Panc1 (cell line): ENCODE measurements at regions not wholly inside any gene's neighbourhood (a gene's known extent, or its start where the extent isn't known, plus 50 kb on each side); places are given as distances from the start of the nearest gene placed in this dataset.

Experiments used
- ATAC-seq: fragments of 200-7000 bp; cut with Tn5 transposase; 2 replicates; pipeline ENCODE4 v1.9.1; 2020; ENCODE audit warnings: mild to moderate bottlenecking, moderate library complexity
- BruUV-seq: library from RNA; stranded (reverse); fragments of 400-500 nt; replicated peaks from 2 replicates; lab custom pipeline; 2021; lab: Mats Ljungman, UMichigan
- CTCF ChIA-PET: fragments of 300-600 bp; sonication (Branson Sonifier 250); formaldehyde crosslinking; loops from one replicate; lab custom pipeline; 2022; ENCODE audit warnings: antibody characterized with exemption; lab: Charles Lee
- POLR2A ChIA-PET: fragments of 300-600 bp; sonication (Branson Sonifier 250); formaldehyde crosslinking; loops from one replicate; lab custom pipeline; 2022; ENCODE audit warnings: antibody characterized with exemption; lab: Charles Lee
- DNase-seq: peaks from one replicate; pipeline ENCODE4 v3.0.0-alpha.2; 2010; ENCODE audit warnings: low read depth, low spot score
- H3K27ac ChIP-seq: 2 replicates; pipeline ENCODE4 v1.5.1; 2011; ENCODE audit warnings: mild to moderate bottlenecking, low read length, inconsistent platforms
- H3K27me3 ChIP-seq: fragments of 200-500 bp; sonication (Bioruptor generic); 2 replicates; pipeline ENCODE4 v1.6.0; 2014; ENCODE audit warnings: low read length, inconsistent platforms; ENCODE audit not compliant: control insufficient read depth, insufficient read depth
- H3K36me3 ChIP-seq: fragments of 200-500 bp; sonication (Bioruptor generic); 2 replicates; pipeline ENCODE4 v1.5.1; 2014; ENCODE audit warnings: inconsistent platforms, mild to moderate bottlenecking, low read length, moderate library complexity; ENCODE audit not compliant: control insufficient read depth, insufficient read depth
- H3K4me1 ChIP-seq: 2 replicates; pipeline ENCODE4 v1.5.1; 2011; ENCODE audit warnings: inconsistent platforms, mild to moderate bottlenecking, low read length, moderate library complexity; ENCODE audit not compliant: control insufficient read depth, insufficient read depth
- H3K4me3 ChIP-seq, 2 experiments: 2 replicates each; pipeline ENCODE4 v1.5.1; 2011 to 2012; ENCODE audit warnings: low read depth in 2 of 2, low read length in 2 of 2, mild to moderate bottlenecking in 2 of 2, inconsistent platforms in 1 of 2, moderate library complexity in 1 of 2
- H3K9me3 ChIP-seq: fragments of 200-500 bp; sonication (Bioruptor generic); 2 replicates; pipeline ENCODE4 v1.5.1; 2014; ENCODE audit warnings: low read depth, mild to moderate bottlenecking, inconsistent platforms, low read length, moderate library complexity; ENCODE audit not compliant: control insufficient read depth, insufficient read depth
- POLR2AphosphoS5 ChIP-seq: IDR thresholded peaks from 2 replicates; pipeline ENCODE4 v1.6.1; 2012; ENCODE audit warnings: mild to moderate bottlenecking, low read depth, low read length, moderate library complexity
- SIN3A ChIP-seq: IDR thresholded peaks from 2 replicates; pipeline ENCODE4 v1.6.1; 2012; ENCODE audit warnings: low read depth, mild to moderate bottlenecking, low read length, moderate library complexity, borderline replicate concordance; ENCODE audit not compliant: insufficient read depth
- TCF7L2 ChIP-seq: IDR thresholded peaks from 2 replicates; pipeline ENCODE4 v1.6.1; 2011; ENCODE audit warnings: mild to moderate bottlenecking, low read depth, low read length, inconsistent platforms
- in situ Hi-C: cut with HindIII; loops from 2 replicates; pipeline ENCODE4 v1.10.0; 2016; ENCODE audit warnings: low sequenced_read_pairs, low pct_unique_long_range_greater_than_20kb
- intact Hi-C: fragments of 100-400 bp; cut with micrococcal nuclease; formaldehyde crosslinking; loops from one replicate; pipeline ENCODE4 v1.10.0; 2022; ENCODE audit not compliant: unreplicated experiment
- TF ChIP-seq, protein P1 (sequence below): fragments of 450-650 bp; IDR thresholded peaks from 2 replicates; pipeline ENCODE4 v1.5.1; 2017; ENCODE audit warnings: mild to moderate bottlenecking
- TF ChIP-seq, protein P2 (sequence below), 2 experiments: IDR thresholded peaks; 2 replicates each; pipeline ENCODE4 v1.6.1; 2011 to 2012; ENCODE audit warnings: low read depth in 2 of 2, control low read depth in 1 of 2, low read length in 1 of 2, mild to moderate bottlenecking in 1 of 2, moderate library complexity in 1 of 2; ENCODE audit not compliant: insufficient read depth in 1 of 2

DNA sequence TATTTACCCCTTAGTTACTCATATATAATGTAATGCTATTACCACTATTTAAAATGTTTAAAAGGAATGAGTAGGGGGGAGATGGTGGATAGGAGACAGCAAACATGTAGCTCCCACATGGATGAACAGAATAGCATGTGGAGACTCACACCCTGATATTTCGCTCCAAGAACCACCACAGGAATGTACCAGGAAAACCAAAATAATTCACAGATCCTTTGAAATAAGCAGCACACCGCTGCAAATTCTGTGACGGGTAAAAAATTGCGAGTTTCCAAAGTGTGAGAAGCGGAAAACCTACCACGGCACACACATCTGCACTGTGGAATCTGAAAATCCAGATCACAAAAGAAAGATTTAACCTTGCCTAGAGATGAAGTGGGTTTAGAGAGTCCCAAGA is 428.2 kb downstream of the TLL1 start:
- Histone ChIP-seq H3K27ac (no peak overlapping the region), H3K27me3 (no peaks in the 10 kb centered on the region), H3K36me3 (no peaks in the 10 kb centered on the region), H3K4me3 (no peak overlapping the region), H3K4me1 (no peaks in the 10 kb centered on the region), H3K9me3 (no peaks in the 10 kb centered on the region)
- in situ Hi-C loops = no loop called here
- ATAC-seq = no peak
- DNase-seq = no peak
- no TSS peak for BruUV-seq
- TF ChIP-seq POLR2AphosphoS5 (no peak), SIN3A (no peak), TCF7L2 (no peak)
- TF ChIP-seq, protein P1, sequence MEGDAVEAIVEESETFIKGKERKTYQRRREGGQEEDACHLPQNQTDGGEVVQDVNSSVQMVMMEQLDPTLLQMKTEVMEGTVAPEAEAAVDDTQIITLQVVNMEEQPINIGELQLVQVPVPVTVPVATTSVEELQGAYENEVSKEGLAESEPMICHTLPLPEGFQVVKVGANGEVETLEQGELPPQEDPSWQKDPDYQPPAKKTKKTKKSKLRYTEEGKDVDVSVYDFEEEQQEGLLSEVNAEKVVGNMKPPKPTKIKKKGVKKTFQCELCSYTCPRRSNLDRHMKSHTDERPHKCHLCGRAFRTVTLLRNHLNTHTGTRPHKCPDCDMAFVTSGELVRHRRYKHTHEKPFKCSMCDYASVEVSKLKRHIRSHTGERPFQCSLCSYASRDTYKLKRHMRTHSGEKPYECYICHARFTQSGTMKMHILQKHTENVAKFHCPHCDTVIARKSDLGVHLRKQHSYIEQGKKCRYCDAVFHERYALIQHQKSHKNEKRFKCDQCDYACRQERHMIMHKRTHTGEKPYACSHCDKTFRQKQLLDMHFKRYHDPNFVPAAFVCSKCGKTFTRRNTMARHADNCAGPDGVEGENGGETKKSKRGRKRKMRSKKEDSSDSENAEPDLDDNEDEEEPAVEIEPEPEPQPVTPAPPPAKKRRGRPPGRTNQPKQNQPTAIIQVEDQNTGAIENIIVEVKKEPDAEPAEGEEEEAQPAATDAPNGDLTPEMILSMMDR = no peak
- TF ChIP-seq, protein P2, sequence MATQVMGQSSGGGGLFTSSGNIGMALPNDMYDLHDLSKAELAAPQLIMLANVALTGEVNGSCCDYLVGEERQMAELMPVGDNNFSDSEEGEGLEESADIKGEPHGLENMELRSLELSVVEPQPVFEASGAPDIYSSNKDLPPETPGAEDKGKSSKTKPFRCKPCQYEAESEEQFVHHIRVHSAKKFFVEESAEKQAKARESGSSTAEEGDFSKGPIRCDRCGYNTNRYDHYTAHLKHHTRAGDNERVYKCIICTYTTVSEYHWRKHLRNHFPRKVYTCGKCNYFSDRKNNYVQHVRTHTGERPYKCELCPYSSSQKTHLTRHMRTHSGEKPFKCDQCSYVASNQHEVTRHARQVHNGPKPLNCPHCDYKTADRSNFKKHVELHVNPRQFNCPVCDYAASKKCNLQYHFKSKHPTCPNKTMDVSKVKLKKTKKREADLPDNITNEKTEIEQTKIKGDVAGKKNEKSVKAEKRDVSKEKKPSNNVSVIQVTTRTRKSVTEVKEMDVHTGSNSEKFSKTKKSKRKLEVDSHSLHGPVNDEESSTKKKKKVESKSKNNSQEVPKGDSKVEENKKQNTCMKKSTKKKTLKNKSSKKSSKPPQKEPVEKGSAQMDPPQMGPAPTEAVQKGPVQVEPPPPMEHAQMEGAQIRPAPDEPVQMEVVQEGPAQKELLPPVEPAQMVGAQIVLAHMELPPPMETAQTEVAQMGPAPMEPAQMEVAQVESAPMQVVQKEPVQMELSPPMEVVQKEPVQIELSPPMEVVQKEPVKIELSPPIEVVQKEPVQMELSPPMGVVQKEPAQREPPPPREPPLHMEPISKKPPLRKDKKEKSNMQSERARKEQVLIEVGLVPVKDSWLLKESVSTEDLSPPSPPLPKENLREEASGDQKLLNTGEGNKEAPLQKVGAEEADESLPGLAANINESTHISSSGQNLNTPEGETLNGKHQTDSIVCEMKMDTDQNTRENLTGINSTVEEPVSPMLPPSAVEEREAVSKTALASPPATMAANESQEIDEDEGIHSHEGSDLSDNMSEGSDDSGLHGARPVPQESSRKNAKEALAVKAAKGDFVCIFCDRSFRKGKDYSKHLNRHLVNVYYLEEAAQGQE (IDR thresholded peaks at IDR 0.05; ENCODE audit: insufficient read depth in 1 of 2, low read depth in 2 of 2, low read length in 1 of 2) = no peak
- intact Hi-C loops = no loop called here
- ChIA-PET POLR2A (no interaction called here), CTCF (no interaction called here)

DNA sequence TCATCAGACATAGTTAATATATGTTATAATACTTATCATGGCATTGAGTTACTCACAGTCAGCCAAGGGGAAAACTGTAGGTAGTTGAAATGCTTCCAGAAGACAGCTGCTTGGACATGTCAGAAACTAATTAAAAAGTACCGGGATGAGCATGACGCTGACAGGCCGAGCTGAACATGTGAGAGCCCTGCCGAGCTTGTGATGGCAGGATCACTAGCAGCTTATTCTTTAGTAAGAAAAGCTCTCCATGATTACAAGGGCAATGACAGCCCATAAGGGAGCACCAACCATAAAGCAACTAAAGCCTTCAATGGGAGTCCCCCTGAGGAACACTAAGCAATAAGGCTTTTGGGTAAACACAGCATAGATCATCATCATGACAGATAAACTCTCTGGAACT is 435.6 kb downstream of the TLL1 start:
- no TSS peak for BruUV-seq
- no peak for DNase-seq
- in situ Hi-C loops (no loop called here), intact Hi-C loops (no loop called here)
- no peak for ATAC-seq
- ChIA-PET CTCF (no interaction called here), POLR2A (no interaction called here)
- no peaks in the 10 kb centered on the region for H3K36me3 ChIP-seq
- no peak overlapping the region for H3K27ac ChIP-seq
- TF ChIP-seq, protein P1 = no peak
- TF ChIP-seq TCF7L2 = no peak
- TF ChIP-seq, protein P2 (IDR thresholded peaks at IDR 0.05; ENCODE audit: insufficient read depth in 1 of 2, low read depth in 2 of 2, low read length in 1 of 2) = no peak
- no peak for TF ChIP-seq SIN3A
- no peak for TF ChIP-seq POLR2AphosphoS5
- H3K9me3 ChIP-seq = no peaks in the 10 kb centered on the region
- no peaks in the 10 kb centered on the region for H3K4me1 ChIP-seq
- H3K4me3 ChIP-seq = no peak overlapping the region
- no peaks in the 10 kb centered on the region for H3K27me3 ChIP-seq
